ENCODE measurements at regions not wholly inside any gene's neighbourhood (a gene's known extent, or its start where the extent isn't known, plus 50 kb on each side); places are given as distances from the start of the nearest gene placed in this dataset.

- Histone ChIP-seq H3K9me3 (replicated peaks; ENCODE audit: insufficient read depth, low read length) (no peaks in the 10 kb centered on the region), H3K79me2 (ENCODE audit: low read length) (no peaks in the 10 kb centered on the region), H3F3A (ENCODE audit: insufficient read depth, low read length) (no peaks in the 10 kb centered on the region), H3K27me3 (replicated peaks; ENCODE audit: insufficient read depth, low read length) (no peaks in the 10 kb centered on the region), H3K9ac (ENCODE audit: low read length) (no peak overlapping the region), H3K4me2 (ENCODE audit: low read depth, low read length) (no peak overlapping the region), H3K27ac (ENCODE audit: low read length) (no peak overlapping the region), H3K4me3 (ENCODE audit: low read length) (no peak overlapping the region), H3K36me3 (replicated peaks; ENCODE audit: insufficient read depth, low read length) (no peaks in the 10 kb centered on the region), H4K20me1 (ENCODE audit: insufficient read depth, low read length) (no peaks in the 10 kb centered on the region), H3K9me2 (replicated peaks; ENCODE audit: insufficient read depth, low read length) (no peaks in the 10 kb centered on the region), H3K4me1 (ENCODE audit: low read length) (no peaks in the 10 kb centered on the region), H2AFZ (ENCODE audit: low read length) (no peak overlapping the region)
- DNase-seq: no peak
- no peak for TF ChIP-seq CTCF (IDR thresholded peaks at IDR 0.05; ENCODE audit: low read length)
- TF ChIP-seq EZH2 (optimal IDR thresholded peaks at IDR 0.05; ENCODE audit: low read depth, low read length): no peak
- no peak for TF ChIP-seq EZH2phosphoT487 (IDR thresholded peaks at IDR 0.05; ENCODE audit: low read length)
These were observed 586.4 kb upstream of the TMPRSS15 start for GRCh38 chr21:18989953-18990495.

- Histone ChIP-seq H4K20me1 (ENCODE audit: insufficient read depth, low read length) (no peaks in the 10 kb centered on the region), H3K79me2 (ENCODE audit: low read length) (no peaks in the 10 kb centered on the region), H3K4me1 (ENCODE audit: low read length) (no peaks in the 10 kb centered on the region), H2AFZ (ENCODE audit: low read length) (no peak overlapping the region), H3K4me3 (ENCODE audit: low read length) (no peak overlapping the region), H3K36me3 (replicated peaks; ENCODE audit: insufficient read depth, low read length) (no peaks in the 10 kb centered on the region), H3F3A (ENCODE audit: insufficient read depth, low read length) (no peaks in the 10 kb centered on the region), H3K9ac (ENCODE audit: low read length) (no peak overlapping the region), H3K9me2 (replicated peaks; ENCODE audit: insufficient read depth, low read length) (no peaks in the 10 kb centered on the region), H3K4me2 (ENCODE audit: low read depth, low read length) (no peak overlapping the region), H3K27ac (ENCODE audit: low read length) (no peak overlapping the region), H3K27me3 (replicated peaks; ENCODE audit: insufficient read depth, low read length) (no peaks in the 10 kb centered on the region), H3K9me3 (replicated peaks; ENCODE audit: insufficient read depth, low read length) (no peaks in the 10 kb centered on the region)
- no peak for DNase-seq
- TF ChIP-seq EZH2phosphoT487 (IDR thresholded peaks at IDR 0.05; ENCODE audit: low read length): no peak
- TF ChIP-seq CTCF (IDR thresholded peaks at IDR 0.05; ENCODE audit: low read length): no peak
- no peak for TF ChIP-seq EZH2 (optimal IDR thresholded peaks at IDR 0.05; ENCODE audit: low read depth, low read length)
These were observed 588.3 kb upstream of the TMPRSS15 start for GRCh38 chr21:18991846-18992245.

GRCh38 chr21:19010251-19010650 is 606.7 kb upstream of the TMPRSS15 start:
- Histone ChIP-seq H2AFZ (ENCODE audit: low read length) (no peak overlapping the region), H3K4me3 (ENCODE audit: low read length) (no peak overlapping the region), H3F3A (ENCODE audit: insufficient read depth, low read length) (no peaks in the 10 kb centered on the region), H3K27me3 (replicated peaks; ENCODE audit: insufficient read depth, low read length) (no peaks in the 10 kb centered on the region), H4K20me1 (ENCODE audit: insufficient read depth, low read length) (no peaks in the 10 kb centered on the region), H3K27ac (ENCODE audit: low read length) (no peak overlapping the region), H3K4me2 (ENCODE audit: low read depth, low read length) (no peak overlapping the region), H3K4me1 (ENCODE audit: low read length) (no peaks in the 10 kb centered on the region), H3K36me3 (replicated peaks; ENCODE audit: insufficient read depth, low read length) (no peaks in the 10 kb centered on the region), H3K9me2 (replicated peaks; ENCODE audit: insufficient read depth, low read length) (no peaks in the 10 kb centered on the region), H3K79me2 (ENCODE audit: low read length) (no peaks in the 10 kb centered on the region), H3K9me3 (replicated peaks; ENCODE audit: insufficient read depth, low read length) (no peaks in the 10 kb centered on the region), H3K9ac (ENCODE audit: low read length) (no peak overlapping the region)
- no peak for DNase-seq
- TF ChIP-seq EZH2phosphoT487 (IDR thresholded peaks at IDR 0.05; ENCODE audit: low read length) (no peak), EZH2 (optimal IDR thresholded peaks at IDR 0.05; ENCODE audit: low read depth, low read length) (no peak), CTCF (IDR thresholded peaks at IDR 0.05; ENCODE audit: low read length) (no peak)

All from MM.1S (cell line).